ENCODE measurements at regions not wholly inside any gene's neighbourhood (a gene's known extent, or its start where the extent isn't known, plus 50 kb on each side); places are given as distances from the start of the nearest gene placed in this dataset.

DNA sequence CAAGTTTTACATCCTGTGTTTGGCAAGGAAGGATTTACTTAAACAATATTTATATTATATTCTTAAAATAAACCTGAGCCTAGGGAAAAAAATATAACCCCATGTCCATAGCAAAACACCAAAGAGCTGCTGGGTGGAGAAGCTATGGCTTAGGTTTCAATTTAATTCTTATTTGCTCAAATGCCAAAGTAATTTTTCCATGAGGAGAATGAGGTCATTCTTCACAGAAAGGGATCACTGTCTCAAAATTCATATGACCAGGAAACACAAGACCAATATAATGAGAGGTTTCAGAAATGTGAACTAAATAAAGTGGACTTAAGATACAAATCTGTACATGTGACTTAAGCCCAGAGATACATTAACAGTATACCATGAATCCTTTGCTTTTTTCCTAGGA is 195.0 kb downstream of the PHLDA1 start:
- TF ChIP-seq, protein P1, sequence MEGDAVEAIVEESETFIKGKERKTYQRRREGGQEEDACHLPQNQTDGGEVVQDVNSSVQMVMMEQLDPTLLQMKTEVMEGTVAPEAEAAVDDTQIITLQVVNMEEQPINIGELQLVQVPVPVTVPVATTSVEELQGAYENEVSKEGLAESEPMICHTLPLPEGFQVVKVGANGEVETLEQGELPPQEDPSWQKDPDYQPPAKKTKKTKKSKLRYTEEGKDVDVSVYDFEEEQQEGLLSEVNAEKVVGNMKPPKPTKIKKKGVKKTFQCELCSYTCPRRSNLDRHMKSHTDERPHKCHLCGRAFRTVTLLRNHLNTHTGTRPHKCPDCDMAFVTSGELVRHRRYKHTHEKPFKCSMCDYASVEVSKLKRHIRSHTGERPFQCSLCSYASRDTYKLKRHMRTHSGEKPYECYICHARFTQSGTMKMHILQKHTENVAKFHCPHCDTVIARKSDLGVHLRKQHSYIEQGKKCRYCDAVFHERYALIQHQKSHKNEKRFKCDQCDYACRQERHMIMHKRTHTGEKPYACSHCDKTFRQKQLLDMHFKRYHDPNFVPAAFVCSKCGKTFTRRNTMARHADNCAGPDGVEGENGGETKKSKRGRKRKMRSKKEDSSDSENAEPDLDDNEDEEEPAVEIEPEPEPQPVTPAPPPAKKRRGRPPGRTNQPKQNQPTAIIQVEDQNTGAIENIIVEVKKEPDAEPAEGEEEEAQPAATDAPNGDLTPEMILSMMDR (IDR thresholded peaks at IDR 0.05): no peak
- TF ChIP-seq POLR2A (IDR thresholded peaks at IDR 0.05): no peak
- TF ChIP-seq POLR2AphosphoS5 (IDR thresholded peaks at IDR 0.05): no peak

Data from prostate gland (tissue), 2 donors.